Upper lobe of left lung (tissue), 6 donors: ENCODE measurements at regions not wholly inside any gene's neighbourhood (a gene's known extent, or its start where the extent isn't known, plus 50 kb on each side); places are given as distances from the start of the nearest gene placed in this dataset.

Experiments used
- ATAC-seq, 2 donors: fragments of 200-7000 bp; cut with Tn5 transposase; one replicate each; pipeline ENCODE4 v1.9.1; 2022; ENCODE audit warnings: mild to moderate bottlenecking in 2 of 2, moderate library complexity in 2 of 2; ENCODE audit not compliant: low FRiP score in 2 of 2
- DNase-seq, 2 donors: peaks; one replicate each; pipeline ENCODE4 v3.0.0-alpha.2; 2019 to 2020
- H3K27ac ChIP-seq, 4 donors: fragments of 200-600 bp; sonication (generic); one replicate each; pipeline ENCODE4 v1.5.1; 2016 to 2019
- H3K27me3 ChIP-seq, 4 donors: fragments of 200-600 bp; sonication (generic); one replicate each; pipeline ENCODE4 v1.5.1; 2017 to 2019
- H3K36me3 ChIP-seq, 4 donors: fragments of 200-600 bp; sonication (generic); one replicate each; pipeline ENCODE4 v1.5.1; 2016 to 2019
- H3K4me1 ChIP-seq, 4 donors: fragments of 200-600 bp; sonication (generic); one replicate each; pipeline ENCODE4 v1.5.1; 2018 to 2019
- H3K4me3 ChIP-seq, 4 donors: fragments of 200-600 bp; sonication (generic); one replicate each; pipeline ENCODE4 v1.5.1; 2017 to 2019; ENCODE audit warnings: mild to moderate bottlenecking in 2 of 4, moderate library complexity in 1 of 4
- H3K9me3 ChIP-seq, 4 donors: fragments of 200-600 bp; sonication (generic); one replicate each; pipeline ENCODE4 v1.5.1; 2018 to 2019
- CTCF ChIP-seq, 6 experiments: fragments of 450-650 bp in 4 of 6; fragments of 200-600 bp in 2 of 6; sonication (generic) in 2 of 6; IDR thresholded peaks; one replicate each; pipeline ENCODE4 v1.5.1; 2016 to 2019; ENCODE audit warnings: antibody characterized with exemption in 6 of 6
- EP300 ChIP-seq, 4 donors: sonication (generic); formaldehyde crosslinking; IDR thresholded peaks; one replicate each; pipeline ENCODE4 v1.5.1; 2017; ENCODE audit warnings: antibody characterized with exemption in 4 of 4, control low read depth in 2 of 4
- POLR2A ChIP-seq, 4 donors: fragments of 450-650 bp; IDR thresholded peaks; one replicate each; pipeline ENCODE4 v1.5.1; 2016 to 2017; ENCODE audit warnings: antibody characterized with exemption in 4 of 4, mild to moderate bottlenecking in 2 of 4
- POLR2AphosphoS5 ChIP-seq, 2 donors: sonication (generic); formaldehyde crosslinking; IDR thresholded peaks; one replicate each; pipeline ENCODE4 v1.5.1; 2017; ENCODE audit warnings: antibody characterized with exemption in 2 of 2
- WGBS, 2 donors: methylation state at CpG; one replicate each; pipeline ENCODE4 v1.1.5; 2017 to 2018; 5-methylcytosine and 5-hydroxymethylcytosine counted together
- donor health status: DM: no; HTN: no; CAD: no; lungs with moderate emphysema.
- donor health status: DM: no; HTN: yes; CAD: no; lungs with severe emphysema.

GRCh38 chr14:101234244-101234937 is 326.9 kb upstream of the DIO3 start:
- 81 to 82% methylated on average over 22 to 23 of the region's 23 CpGs for WGBS, 2 donors
- H3K27me3 ChIP-seq: no peaks in the 10 kb centered on the region
- no peak overlapping the region for H3K27ac ChIP-seq
- DNase-seq (peak in 1 of 2 donors; percentile 48), ATAC-seq (no peak)
- H3K4me3 ChIP-seq: no peak overlapping the region
- H3K9me3 ChIP-seq: no peaks in the 10 kb centered on the region
- TF ChIP-seq POLR2AphosphoS5 (IDR thresholded peaks at IDR 0.05) (no peak), POLR2A (IDR thresholded peaks at IDR 0.05) (no peak), EP300 (IDR thresholded peaks at IDR 0.05) (no peak), CTCF (IDR thresholded peaks at IDR 0.05) (no peak)
- H3K4me1 ChIP-seq: no peaks in the 10 kb centered on the region
- no peaks in the 10 kb centered on the region for H3K36me3 ChIP-seq

- TF ChIP-seq CTCF (IDR thresholded peaks at IDR 0.05): no peak
- TF ChIP-seq POLR2AphosphoS5 (IDR thresholded peaks at IDR 0.05): no peak
- no peak for TF ChIP-seq EP300 (IDR thresholded peaks at IDR 0.05)
- TF ChIP-seq POLR2A (IDR thresholded peaks at IDR 0.05): no peak
- no peaks in the 10 kb centered on the region for H3K9me3 ChIP-seq
- no peaks in the 10 kb centered on the region for H3K27me3 ChIP-seq
- H3K4me3 ChIP-seq: no peak overlapping the region
- no peak overlapping the region for H3K27ac ChIP-seq
- no peak for DNase-seq
- H3K4me1 ChIP-seq: no peaks in the 10 kb centered on the region
- 72 to 93% methylated on average over 10 to 12 of the region's 12 CpGs for WGBS, 2 donors
- ATAC-seq: no peak
- no peaks in the 10 kb centered on the region for H3K36me3 ChIP-seq
Measured at GRCh38 chr14:101234999-101235334, 326.3 kb upstream of the DIO3 start.

- no peaks in the 10 kb centered on the region for H3K27me3 ChIP-seq
- ATAC-seq (peak; percentile 42 to 57), DNase-seq (peak; percentile 45 to 87)
- no peaks in the 10 kb centered on the region for H3K4me1 ChIP-seq
- H3K9me3 ChIP-seq: no peaks in the 10 kb centered on the region
- no peak overlapping the region for H3K27ac ChIP-seq
- peak; percentile 53 to 80 (median 69) for TF ChIP-seq CTCF (IDR thresholded peaks at IDR 0.05)
- TF ChIP-seq POLR2A (IDR thresholded peaks at IDR 0.05): no peak
- no peaks in the 10 kb centered on the region for H3K36me3 ChIP-seq
- H3K4me3 ChIP-seq: no peak overlapping the region
- 61 to 75% methylated on average over 10 to 16 of the region's 16 CpGs for WGBS, 2 donors
Measured at GRCh38 chr14:101235335-101236103, 325.8 kb upstream of the DIO3 start.

- H3K4me1 ChIP-seq: no peaks in the 10 kb centered on the region
- no peaks in the 10 kb centered on the region for H3K36me3 ChIP-seq
- DNase-seq: no peak
- H3K4me3 ChIP-seq: no peak overlapping the region
- 81 to 92% methylated on average over 9 to 15 of the region's 15 CpGs for WGBS, 2 donors
- H3K27me3 ChIP-seq: no peaks in the 10 kb centered on the region
- TF ChIP-seq CTCF (IDR thresholded peaks at IDR 0.05) (no peak), EP300 (IDR thresholded peaks at IDR 0.05) (no peak), POLR2A (IDR thresholded peaks at IDR 0.05) (no peak), POLR2AphosphoS5 (IDR thresholded peaks at IDR 0.05) (no peak)
- no peak for ATAC-seq
- H3K27ac ChIP-seq: no peak overlapping the region
- no peaks in the 10 kb centered on the region for H3K9me3 ChIP-seq
Measured at GRCh38 chr14:101236496-101237251, 324.6 kb upstream of the DIO3 start.
